Activated CD4-positive, alpha-beta T cell treated with anti-CD3 and anti-CD28 coated beads for 1 hour (primary cell): ENCODE measurements at regions not wholly inside any gene's neighbourhood (a gene's known extent, or its start where the extent isn't known, plus 50 kb on each side); places are given as distances from the start of the nearest gene placed in this dataset.

ENCODE experiments used
- DNase-seq: peaks from one replicate; pipeline ENCODE4 v3.0.0-alpha.2; 2020

DNA sequence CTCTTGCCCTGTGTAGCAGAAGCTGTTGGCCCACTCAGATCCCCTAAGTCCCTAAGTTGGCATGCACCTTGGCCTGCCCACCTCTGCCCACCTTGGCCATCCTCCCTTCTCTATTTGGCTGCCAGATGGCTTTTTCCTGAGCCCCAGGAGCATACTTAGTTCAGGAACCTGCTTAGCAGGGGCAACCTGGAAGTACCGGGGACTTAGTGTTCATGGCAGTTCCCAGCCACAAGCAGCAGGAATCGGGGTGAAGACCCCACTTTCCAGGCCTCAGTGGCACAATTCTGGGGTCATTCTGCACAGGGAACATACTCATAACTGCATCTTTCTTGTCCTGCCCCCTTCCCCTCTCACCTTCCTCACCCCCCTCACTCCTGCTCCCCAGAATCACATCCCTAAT, 158.0 kb upstream of the PMEPA1 start:
- DNase-seq, result no peak

DNA sequence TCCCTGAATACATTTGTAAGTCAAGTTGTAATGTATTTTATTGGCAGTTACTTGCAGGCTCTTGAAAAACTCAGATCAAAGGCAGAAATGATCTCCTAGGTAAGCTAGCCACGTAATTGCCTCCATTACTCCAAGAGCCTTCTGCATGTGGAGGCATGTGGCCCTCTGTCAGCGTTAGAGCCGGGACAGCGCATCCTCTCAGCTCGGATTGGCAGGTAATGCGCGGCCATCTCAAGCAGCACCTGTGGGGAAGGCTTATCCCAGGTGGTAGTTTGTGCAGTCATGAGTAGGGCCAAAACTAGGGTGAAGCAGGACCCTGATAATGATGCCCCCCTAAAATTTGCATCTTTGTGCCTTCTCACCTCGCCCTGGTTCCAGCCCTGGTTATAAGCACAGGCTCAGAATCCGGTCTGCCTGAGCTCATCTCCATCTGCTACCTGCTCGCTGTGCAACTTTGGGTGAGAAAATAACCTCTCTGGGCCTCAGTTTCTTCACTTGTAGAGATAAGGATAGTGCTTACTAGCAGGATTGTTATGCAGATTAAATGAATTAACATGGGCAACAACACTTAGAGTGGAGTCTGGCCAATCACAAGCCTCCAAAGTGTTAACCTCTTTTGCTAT, 157.5 kb upstream of the PMEPA1 start:
- DNase-seq, result no peak

DNA sequence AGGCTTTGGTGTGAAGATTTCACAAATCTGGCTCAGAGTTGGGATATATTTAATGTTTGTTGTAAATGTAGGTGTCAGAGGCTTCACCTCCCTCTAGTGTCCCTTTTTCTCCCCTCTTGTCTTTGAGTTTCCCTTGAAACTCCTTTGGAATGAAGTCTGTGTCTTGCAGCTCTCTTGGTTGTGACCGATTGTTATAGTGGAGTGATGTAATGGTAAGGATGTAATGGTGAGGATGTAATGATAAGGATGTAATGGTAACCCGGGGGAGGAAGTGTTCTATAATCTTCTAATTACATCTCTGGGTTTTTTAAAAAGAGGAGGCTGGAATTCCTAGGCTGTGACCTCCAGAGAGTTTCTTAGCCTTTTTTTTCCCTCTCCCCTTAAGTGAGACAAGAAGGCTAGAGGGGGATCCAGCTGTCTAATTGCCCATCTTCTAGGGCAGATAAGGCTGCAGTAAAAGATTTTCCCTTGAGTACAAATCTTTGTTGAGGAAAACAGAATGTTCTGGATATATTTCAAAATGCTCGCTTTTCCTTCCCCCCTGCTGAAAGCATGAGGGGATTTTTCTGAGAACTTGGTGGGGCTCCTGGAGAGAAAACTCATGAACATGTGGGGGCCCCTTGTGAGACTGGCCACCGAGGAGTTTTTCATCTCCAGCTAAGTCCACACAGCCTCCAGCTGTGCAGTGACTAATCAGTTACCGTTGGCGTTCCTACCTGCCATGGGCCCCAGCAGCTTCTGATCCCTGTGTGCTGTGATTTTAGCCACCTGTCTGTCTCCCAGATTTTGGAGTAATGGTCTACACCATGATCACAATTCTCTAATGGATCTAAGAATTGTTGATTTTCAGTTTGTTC, 156.7 kb upstream of the PMEPA1 start:
- no peak for DNase-seq

DNA sequence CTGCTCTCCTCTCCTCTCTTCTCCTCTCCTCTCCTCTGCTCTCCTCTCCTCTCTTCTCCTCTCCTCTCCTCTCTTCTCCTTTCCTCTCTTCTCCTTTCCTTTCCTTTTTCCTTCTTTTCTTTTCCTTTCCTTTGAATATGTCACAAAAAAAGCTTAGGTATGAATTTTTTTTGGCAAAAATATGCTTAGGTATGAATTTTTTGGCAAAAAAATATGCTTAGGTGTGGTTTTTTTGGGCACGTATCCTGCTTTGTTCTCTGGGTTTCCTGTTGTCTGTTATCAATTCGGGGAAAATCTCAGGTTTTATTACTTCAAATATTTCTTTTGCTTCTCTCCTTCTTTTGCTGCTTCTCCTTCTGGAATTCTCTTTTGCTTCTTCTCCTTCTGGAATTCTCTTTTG, 155.5 kb upstream of the PMEPA1 start:
- no peak for DNase-seq

DNA sequence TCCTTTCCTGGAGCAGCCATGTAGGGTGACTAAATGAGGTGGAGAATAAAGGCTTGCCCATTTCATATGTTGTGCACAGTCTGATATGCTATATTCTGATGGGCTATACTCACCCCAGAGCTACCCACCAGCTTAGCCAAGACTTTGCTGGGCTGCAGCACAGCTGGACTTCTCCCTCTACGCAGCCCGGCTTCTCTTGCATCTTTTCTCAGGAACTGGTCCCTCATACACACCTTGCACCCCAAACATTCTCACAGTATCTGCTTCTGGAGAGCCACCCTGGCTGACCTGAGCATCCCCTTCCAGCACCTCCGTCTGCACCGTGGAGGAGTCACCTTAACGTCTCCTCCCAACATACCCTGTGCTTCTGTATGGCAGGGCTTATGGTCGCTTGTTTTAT, 150.8 kb upstream of the PMEPA1 start:
- DNase-seq, result no peak

DNA sequence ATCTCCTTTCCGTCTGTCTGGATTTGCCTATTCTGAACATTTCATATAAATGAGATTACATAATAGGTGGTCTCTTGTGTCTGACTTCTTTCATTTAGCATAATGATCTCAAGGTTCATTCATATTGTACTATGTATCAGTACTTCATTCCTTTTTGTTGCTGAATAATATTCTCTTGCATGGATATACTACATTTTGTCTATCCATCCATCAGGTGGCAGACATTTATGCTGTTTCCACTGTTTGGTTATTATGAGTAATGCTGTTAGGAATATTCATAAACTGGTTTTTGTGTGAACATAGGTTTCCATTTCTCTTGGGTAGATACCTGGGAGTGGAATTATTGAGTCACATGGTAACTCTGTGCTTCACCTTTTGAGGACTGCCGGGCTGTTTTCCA, 148.2 kb upstream of the PMEPA1 start:
- no peak for DNase-seq

DNA sequence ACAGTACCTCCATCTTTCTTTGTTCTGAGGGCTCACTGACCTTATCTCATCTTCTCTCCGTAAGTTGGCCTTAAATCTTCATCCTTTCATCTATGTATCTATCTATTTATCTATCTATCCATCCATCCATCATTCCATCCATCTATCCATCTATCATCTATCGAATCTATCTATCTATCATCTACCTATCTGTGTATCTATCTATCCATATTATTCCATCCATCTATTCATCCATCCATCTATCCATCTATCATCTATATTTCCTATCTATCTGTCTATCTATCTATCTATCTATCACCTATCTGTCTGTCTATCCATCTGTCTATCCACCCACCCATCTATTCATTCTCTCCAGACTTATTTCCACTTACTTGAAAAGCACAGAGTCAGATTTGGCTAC, 147.3 kb upstream of the PMEPA1 start:
- no peak for DNase-seq

DNA sequence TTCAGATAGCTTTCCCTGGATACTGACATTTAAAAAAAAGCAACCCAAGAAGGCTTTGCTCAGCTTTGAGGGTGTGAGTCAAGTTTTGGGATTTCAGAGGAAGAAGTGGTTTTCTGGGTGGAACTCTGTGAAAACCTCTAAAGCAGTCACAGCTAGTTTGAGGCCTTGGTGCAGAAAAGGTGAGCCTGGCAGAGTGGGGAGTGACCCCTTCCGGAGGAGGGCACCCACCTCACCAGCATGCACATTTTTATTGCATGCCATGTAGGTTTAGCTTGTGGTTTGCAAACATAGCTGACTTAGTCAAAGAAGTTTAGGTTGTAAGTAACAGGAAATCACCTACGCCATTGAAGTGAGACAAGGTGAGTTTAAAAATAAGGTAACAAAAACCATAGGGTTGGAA, 146.8 kb upstream of the PMEPA1 start:
- no peak for DNase-seq

DNA sequence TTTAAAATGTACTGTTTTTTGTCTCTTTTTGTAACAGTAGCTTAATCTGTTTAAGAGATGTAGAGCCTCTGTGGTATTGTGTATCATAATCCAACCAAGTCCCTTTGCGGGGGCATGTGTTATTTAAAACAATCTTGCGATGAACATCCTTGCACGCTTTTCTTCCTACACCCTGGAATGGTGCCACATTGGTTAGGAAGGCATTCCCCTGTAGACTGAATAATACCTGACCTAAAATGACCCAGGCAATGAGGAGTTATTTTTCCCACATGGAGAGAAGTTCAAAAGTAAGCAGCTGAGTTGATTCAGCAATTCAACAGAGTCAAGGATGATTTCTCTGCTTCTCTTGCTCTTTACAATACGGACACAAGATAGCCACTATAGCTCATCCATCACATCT, 142.0 kb upstream of the PMEPA1 start:
- no peak for DNase-seq

DNA sequence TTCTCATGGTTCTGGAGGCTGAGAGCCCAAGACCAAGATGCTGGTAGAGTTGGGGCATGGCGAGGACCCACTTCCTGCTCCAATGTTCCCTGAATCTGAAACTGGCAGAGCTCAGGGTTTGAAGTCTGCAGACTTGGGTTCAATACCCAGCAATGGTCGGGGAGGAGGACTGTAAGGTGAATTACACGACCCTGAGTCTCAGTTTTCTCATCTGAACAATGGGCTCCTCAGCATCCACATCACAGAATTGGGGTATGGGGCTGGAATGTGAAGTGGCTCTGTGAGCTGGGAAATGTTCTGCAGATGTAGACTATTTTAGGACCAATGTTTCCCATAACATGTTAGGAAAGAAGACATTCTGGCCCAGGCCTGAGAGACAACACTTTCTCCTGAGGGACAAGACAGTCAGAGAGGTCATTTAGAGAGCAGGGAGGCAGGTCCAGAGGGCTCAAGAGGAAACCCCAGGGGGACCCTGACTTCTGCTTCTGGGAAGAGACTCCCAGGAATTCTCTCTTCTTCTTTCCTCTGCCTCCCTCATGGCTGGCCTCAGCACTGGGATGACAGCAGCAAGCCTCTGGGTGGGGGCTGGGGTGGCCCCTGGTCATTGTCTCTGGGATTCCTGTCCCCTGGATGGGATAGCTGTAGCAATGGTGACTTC, 141.3 kb upstream of the PMEPA1 start:
- DNase-seq, result no peak

DNA sequence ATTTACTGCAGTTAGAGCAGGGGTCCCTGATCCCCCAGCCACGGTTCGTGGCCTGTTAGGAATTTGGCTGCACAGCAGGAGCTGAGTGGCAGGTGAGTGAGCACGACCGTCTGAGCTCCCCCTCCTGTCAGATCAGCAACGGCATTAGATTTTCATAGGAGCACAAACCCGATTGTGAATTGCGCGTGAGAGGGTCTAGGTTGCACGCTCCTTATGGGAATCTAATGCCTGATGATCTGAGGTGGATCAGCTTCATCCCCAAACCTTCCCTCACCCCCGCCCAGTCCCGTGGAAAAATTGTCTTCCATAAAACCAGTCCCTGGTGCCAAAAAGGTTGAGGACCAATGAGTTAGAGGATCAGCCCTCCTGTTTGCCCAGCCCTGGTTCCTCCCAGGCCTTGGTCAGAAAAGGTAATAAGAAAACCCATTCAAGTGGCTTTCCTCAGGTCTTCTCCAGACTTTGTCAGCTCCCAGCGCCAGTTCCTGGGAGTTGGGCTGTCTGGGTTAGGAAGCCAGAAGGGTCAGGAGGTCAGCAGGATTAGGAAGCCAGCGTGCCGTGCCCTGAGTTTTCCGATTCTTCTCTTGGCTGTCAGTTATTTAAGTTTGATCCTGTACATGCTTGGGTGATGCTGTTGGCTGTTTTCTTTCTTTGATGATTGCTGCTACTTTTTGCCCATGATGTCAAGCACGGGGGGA, 139.9 kb upstream of the PMEPA1 start:
- DNase-seq, result no peak

DNA sequence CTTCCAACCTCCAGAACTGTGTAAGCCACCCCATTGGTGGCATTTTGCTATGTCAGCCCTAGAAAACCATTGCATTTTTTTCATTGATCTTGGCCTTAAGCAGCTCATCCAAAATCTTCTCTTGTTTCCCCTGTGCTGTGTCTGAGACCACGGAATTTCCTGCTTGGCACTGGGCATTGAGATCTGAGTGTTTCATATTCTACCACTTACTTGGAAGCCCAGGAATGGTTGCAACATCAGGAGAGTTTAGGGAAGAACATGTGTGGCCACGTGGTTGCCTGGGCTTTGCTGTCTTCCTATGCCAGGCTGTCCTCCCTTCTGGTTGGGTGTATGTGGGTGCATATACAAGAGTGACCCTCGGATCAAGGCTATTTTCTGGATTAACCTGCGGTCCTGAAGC, 139.3 kb upstream of the PMEPA1 start:
- no peak for DNase-seq

DNA sequence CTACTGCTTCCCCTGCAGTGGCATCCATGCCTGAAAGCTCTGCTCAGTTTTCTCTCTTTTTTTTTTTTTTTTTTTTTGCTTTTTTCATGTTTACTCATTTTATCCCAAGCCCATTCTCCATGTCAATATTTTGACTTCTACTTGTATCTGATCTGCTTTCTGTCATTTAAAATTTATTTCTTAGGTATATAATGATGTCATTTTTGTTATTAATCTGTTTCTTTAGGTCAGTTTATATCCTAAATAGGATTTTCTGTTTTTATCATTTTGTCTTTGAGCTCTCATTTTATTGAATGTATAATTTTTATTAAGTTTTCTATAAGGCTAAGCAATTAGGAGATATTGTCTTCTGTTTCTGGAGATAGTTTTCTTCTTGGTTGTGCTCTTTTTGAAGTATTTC, 138.5 kb upstream of the PMEPA1 start:
- no peak for DNase-seq

DNA sequence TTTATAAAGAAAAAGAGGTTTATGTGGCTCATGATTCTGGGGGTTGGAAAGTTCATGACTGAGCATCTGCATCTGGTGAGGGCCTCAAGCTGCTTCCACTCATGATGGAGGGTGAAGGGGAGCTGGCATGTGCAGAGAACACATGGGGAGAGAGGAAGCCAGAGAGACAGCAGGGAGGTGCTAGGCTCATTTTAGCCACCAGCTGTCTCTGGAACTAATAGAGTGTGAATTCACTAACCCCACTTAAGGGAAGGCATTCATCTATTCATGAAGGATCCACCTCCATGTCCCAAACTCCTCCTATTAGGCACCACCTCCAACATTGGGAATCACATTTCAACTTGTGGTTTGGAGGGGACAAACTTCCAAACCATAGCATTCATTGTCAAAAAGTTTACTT, 137.3 kb upstream of the PMEPA1 start:
- no peak for DNase-seq

DNA sequence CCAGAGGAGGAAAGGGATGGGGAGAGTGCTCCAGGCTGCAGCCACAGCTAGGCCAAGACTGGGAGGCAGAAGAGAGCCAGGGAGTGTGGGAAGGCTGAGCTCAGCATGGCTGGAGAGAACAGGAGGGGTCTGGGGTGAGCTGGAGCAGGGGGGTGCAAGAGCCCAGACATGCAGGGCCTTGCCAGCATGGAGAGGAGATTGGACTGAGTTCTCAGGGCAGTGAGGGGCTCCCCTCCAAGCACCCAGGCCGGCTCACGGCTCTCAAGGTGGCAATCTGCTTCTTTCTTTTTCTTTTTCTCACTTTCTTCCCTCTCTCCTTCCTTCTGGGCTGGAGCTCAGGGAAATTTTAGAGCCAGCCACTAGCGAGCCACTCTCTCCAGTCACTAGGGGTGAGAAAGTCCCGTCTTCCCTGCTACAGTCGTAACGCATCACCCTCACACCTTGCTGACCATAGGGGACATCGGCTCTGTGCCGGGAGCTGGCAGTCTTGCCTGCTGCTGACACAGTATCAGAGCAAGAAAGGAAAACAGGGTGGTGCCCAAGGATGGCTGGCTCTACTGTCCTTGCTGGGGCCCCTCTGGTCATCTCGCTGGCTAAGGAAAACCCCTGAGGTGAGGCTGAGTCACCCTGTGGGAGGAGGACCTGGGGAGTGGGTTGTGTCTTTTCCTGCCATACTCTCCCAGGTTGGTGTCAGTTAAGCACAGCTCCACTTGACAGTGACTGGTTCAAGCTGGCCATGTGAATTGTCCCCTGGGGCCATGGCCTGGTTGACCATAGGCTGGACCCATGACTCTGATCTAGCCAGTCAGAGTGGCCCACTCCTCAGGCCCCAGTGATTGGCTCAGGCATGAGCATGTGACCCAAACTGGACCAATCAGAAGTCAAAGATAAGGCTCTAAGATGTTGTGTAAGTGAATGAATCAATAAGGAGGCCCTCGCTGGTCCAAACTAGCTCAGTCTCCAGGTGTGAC, 135.1 kb upstream of the PMEPA1 start:
- DNase-seq, result no peak

DNA sequence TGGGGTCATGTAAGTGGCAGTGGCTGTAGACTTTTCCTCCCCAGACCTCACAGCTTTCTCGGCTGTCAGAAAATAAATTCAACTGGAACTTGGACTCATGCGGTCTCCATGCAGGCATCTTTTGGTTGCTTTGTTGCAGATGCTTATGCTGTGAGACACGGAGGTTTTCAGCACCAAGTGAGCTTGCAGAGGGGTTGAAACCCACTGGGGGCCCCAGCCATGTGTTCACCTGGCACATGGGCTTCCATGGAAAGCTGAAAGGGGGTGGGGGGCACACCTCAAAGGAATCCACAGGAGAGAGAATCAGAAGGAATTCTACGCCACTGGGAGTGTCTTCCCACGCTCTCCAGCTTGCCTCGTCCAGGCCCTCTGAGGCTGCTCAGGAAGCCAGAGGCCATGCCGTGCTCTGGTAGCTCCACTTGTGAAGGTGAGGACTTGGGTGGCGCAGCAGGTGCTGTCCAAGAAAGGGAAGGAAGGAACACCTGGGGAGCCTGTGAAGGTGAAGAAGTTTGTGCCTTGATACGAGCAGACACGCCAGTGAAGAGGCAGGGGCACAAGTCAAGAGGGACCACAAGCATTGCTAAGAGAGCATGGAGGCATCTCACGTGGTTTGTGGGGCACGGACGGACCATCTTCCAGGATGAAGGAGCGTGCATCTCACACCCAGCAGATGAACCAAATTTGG, 134.3 kb upstream of the PMEPA1 start:
- no peak for DNase-seq

DNA sequence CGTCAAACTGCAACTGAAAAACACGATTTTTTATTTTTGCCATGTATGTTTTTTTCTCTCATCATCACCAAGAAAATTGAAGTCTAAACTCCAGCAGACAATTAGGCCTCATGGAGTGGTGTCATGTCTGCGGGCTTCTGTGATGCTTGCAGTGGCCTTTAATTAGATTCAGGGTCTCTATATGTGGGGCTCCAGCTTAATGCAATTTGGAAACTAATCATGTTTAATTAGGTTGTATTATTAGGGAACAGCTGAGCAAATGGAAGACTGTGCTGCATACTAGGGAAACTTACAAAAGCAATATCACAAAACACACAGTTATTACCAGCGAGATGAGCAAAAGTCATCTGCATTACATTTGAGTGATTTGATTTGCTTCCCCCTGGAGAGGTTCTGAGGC, 132.9 kb upstream of the PMEPA1 start:
- DNase-seq, result no peak

DNA sequence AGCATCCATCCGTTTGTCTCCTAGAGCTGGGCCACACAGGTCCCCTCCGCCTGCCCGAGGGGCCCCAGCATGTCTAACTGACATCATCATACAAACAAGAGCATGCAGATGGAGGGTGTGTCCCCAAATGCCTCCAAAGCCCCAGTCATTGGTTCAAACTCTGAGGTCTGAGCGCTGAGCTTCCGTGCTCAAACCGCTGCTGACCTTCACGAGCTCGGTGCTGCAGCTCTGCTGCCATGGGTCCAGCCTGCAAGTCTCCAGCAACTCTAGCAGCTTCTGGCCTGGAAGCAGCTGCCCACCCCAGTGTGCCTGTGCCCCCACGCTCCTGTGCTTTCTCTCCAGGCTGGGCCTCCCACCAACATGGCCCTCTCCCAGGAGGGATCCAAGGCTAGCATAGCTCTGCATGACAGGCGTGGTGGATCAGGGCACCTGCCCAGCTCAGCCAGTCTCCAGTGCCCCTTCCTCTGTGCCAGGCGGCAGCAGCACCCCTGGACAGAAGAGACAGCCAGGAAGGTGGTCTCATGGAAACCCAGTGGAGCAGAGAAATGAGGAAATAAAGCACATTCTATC, 131.6 kb upstream of the PMEPA1 start:
- no peak for DNase-seq

DNA sequence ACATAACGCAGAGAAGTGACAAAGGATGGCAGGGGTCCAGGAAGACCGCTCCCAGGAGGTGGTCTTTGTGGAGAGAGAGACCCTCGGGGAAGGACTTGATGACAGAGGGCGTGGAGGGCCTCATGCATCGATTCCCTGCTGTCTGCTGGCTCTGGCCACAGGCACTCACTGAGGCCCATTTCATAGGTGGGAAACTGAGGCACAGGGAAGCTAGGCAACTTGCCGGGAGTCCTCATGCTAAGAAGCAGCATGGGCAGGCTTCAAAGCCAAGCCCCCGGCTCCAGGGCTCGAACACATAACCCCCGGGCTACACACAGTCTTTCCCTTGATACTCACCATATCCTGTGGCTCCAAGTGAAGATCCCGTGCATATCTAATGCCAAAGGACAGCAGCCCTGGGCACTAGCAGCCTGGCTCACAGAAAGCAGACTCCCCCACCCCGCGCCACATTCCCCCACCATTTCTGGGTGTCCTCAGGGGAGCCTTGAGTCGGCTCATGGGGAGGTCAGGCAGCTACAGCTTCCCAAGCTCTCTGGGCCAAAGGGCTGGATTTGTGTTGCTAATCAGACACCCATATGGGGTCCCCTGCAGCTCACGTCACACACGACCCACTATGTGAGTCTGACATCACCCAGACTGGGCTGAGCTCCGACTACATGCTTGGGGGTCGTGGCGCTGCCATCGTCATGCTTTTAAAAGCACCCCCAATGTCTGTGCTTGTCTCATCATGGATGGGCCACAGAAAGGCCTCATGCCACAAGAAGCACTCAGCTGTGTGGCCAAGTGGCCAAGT, 130.9 kb upstream of the PMEPA1 start:
- no peak for DNase-seq

DNA sequence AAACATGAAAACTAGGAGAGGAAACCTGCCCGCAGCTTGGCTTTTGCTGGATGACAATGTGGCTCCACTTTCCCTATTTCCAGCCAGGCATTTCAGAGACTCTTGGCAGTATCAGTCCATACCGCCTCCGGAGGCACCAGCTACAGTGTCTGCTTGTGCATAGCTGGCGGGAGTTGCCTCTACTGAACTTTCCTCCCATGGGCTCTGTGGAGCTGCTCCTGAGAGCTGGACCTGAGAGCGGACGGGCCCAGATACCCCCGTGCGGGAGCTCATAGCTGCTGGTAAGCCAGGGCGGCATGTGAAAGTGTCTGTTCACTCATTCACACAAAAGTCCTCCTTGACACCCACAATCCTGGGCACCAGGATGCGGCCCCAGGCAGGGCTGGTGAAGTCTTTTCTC, 130.3 kb upstream of the PMEPA1 start:
- no peak for DNase-seq
